Calu3 (cell line): ENCODE measurements at regions not wholly inside any gene's neighbourhood (a gene's known extent, or its start where the extent isn't known, plus 50 kb on each side); places are given as distances from the start of the nearest gene placed in this dataset.
"Not testable (repeated sequence)": the region's sequence is repeated elsewhere in the genome, so short reads cannot be mapped to it uniquely, and the experiment has no call there.

ENCODE experiments used
- BruUV-seq: library from RNA; stranded (reverse); fragments of 400-500 nt; replicated peaks from 2 replicates; lab custom pipeline; 2021; lab: Mats Ljungman, UMichigan
- CTCF ChIA-PET: fragments of 300-600 bp; sonication (Branson Sonifier 250); formaldehyde crosslinking; loops from one replicate; lab custom pipeline; 2022; ENCODE audit warnings: antibody characterized with exemption; lab: Charles Lee
- DNase-seq: peaks from one replicate; pipeline ENCODE4 v3.0.0; 2022
- H3K27ac Mint-ChIP-seq: one replicate; pipeline ENCODE4 v1.8.0; 2022; ENCODE audit warnings: mixed read lengths; ENCODE audit not compliant: unreplicated experiment
- H3K27me3 Mint-ChIP-seq: one replicate; pipeline ENCODE4 v1.8.0; 2022; ENCODE audit warnings: mixed read lengths; ENCODE audit not compliant: unreplicated experiment
- H3K36me3 Mint-ChIP-seq: one replicate; pipeline ENCODE4 v1.8.0; 2022; ENCODE audit warnings: mild to moderate bottlenecking, moderate library complexity, mixed read lengths; ENCODE audit not compliant: insufficient read depth, unreplicated experiment
- H3K4me1 Mint-ChIP-seq: one replicate; pipeline ENCODE4 v1.8.0; 2022; ENCODE audit warnings: mild to moderate bottlenecking, low read depth, mixed read lengths; ENCODE audit not compliant: unreplicated experiment
- H3K4me3 Mint-ChIP-seq: one replicate; pipeline ENCODE4 v1.8.0; 2022; ENCODE audit warnings: mild to moderate bottlenecking, low read depth, moderate library complexity, mixed read lengths; ENCODE audit not compliant: unreplicated experiment
- H3K9me3 Mint-ChIP-seq: one replicate; pipeline ENCODE4 v1.8.0; 2022; ENCODE audit warnings: low read depth, mixed read lengths; ENCODE audit not compliant: unreplicated experiment
- intact Hi-C: fragments of 100-400 bp; cut with micrococcal nuclease; formaldehyde crosslinking; loops from one replicate; pipeline ENCODE4 v1.10.0; 2022; ENCODE audit not compliant: unreplicated experiment
- TF ChIP-seq, protein P1 (sequence below): fragments of 200-600 bp; IDR thresholded peaks from one replicate; pipeline ENCODE4 v1.8.0; 2022; ENCODE audit warnings: antibody characterized with exemption; ENCODE audit not compliant: unreplicated experiment

GRCh38 chr4:104915864-104916263, 230.8 kb upstream of the TET2 start:
- Mint-ChIP-seq H3K4me1 (no peaks in the 10 kb centered on the region), H3K27me3 (no peaks in the 10 kb centered on the region), H3K36me3 (no peaks in the 10 kb centered on the region), H3K4me3 (no peak overlapping the region), H3K9me3 (peaks cover 4% of the 10 kb centered on the region), H3K27ac (no peak overlapping the region)
- CTCF ChIA-PET: no interaction called here
- intact Hi-C loops: no loop called here
- DNase-seq: no peak
- TF ChIP-seq, protein P1, sequence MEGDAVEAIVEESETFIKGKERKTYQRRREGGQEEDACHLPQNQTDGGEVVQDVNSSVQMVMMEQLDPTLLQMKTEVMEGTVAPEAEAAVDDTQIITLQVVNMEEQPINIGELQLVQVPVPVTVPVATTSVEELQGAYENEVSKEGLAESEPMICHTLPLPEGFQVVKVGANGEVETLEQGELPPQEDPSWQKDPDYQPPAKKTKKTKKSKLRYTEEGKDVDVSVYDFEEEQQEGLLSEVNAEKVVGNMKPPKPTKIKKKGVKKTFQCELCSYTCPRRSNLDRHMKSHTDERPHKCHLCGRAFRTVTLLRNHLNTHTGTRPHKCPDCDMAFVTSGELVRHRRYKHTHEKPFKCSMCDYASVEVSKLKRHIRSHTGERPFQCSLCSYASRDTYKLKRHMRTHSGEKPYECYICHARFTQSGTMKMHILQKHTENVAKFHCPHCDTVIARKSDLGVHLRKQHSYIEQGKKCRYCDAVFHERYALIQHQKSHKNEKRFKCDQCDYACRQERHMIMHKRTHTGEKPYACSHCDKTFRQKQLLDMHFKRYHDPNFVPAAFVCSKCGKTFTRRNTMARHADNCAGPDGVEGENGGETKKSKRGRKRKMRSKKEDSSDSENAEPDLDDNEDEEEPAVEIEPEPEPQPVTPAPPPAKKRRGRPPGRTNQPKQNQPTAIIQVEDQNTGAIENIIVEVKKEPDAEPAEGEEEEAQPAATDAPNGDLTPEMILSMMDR: no peak
- no TSS peak for BruUV-seq

DNA sequence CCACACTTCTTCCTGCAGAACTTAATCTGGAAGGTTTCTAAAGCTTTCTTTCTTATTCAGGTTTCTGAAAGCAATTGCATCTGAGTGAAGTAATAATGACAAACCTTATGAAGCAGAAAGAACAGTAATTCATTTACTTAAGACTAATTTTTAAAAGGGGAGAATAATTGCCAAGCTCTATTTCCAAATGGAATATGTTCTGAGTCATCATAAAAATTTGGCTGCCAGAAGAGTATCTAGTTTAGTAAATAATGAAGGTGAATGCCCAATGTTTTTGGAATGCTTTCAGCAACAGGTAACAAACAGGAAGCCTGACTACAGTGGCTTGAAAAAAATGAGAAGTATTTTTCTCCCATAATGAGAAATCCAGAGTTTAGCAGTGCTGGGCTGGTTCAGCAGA, 227.3 kb upstream of the TET2 start:
- TF ChIP-seq, protein P1: no peak
- no peak overlapping the region for H3K4me3 Mint-ChIP-seq
- CTCF ChIA-PET: interaction anchor here (0.6 kb wide), 3 partner anchors 58 to 349 kb away, joined by 3 to 10 read pairs (median 4); no protein-coding TSS in a partner anchor
- intact Hi-C loops: no loop called here
- no peaks in the 10 kb centered on the region for H3K4me1 Mint-ChIP-seq
- H3K27me3 Mint-ChIP-seq: no peaks in the 10 kb centered on the region
- DNase-seq: no peak
- BruUV-seq: no TSS peak
- no peaks in the 10 kb centered on the region for H3K36me3 Mint-ChIP-seq
- H3K27ac Mint-ChIP-seq: no peak overlapping the region
- H3K9me3 Mint-ChIP-seq: no peaks in the 10 kb centered on the region

GRCh38 chr4:104930298-104930697, 216.4 kb upstream of the TET2 start:
- Mint-ChIP-seq H3K4me3 (no peak overlapping the region), H3K9me3 (peaks cover 10% of the 10 kb centered on the region), H3K36me3 (no peaks in the 10 kb centered on the region), H3K27me3 (no peaks in the 10 kb centered on the region), H3K4me1 (peaks cover 44% of the 10 kb centered on the region), H3K27ac (no peak overlapping the region)
- intact Hi-C loops: loop anchor here (5.0 to 10.0 kb wide), 2 partner anchors 217 to 545 kb away; partner anchors contain the start of genes PPA2 and TET2
- BruUV-seq: no TSS peak
- DNase-seq: no peak
- TF ChIP-seq, protein P1: no peak
- CTCF ChIA-PET: interaction anchor here (0.7 kb wide), 1 partner anchor 11 kb away, joined by 3 read pairs; no protein-coding TSS in a partner anchor

- peaks cover 10% of the 10 kb centered on the region for H3K9me3 Mint-ChIP-seq
- CTCF ChIA-PET: interaction anchor here (0.6 to 0.7 kb wide), 2 partner anchors 10 to 1969 kb away, joined by 3 read pairs; no protein-coding TSS in a partner anchor
- BruUV-seq, H3K27me3 Mint-ChIP-seq, H3K36me3 Mint-ChIP-seq: not testable (repeated sequence)
- peak; percentile 63 for DNase-seq
- intact Hi-C loops: loop anchor here (5.0 to 10.0 kb wide), 2 partner anchors 216 to 544 kb away; partner anchors contain the start of genes PPA2 and TET2
- TF ChIP-seq, protein P1: peak; percentile 21
- H3K4me3 Mint-ChIP-seq: peak overlapping the region; percentile 5
- peaks cover 44% of the 10 kb centered on the region for H3K4me1 Mint-ChIP-seq
- H3K27ac Mint-ChIP-seq: peak overlapping the region; percentile 49
Observed at GRCh38 chr4:104930745-104931736, 215.6 kb upstream of the TET2 start.
